Adrenal gland (tissue), 9 donors: ENCODE measurements at regions not wholly inside any gene's neighbourhood (a gene's known extent, or its start where the extent isn't known, plus 50 kb on each side); places are given as distances from the start of the nearest gene placed in this dataset.

Experiments used
- DNase-seq, 7 donors: peaks; one replicate each; pipeline ENCODE4 v3.0.0-alpha.2; 2019 to 2020
- H3K27ac ChIP-seq, 5 donors: fragments of 200-600 bp; sonication (generic) in 4 of 5; 1 replicate in 3 of 5; 2 replicates in 2 of 5; pipeline versions ENCODE4 v1.5.1 to v1.8.0; 2016 to 2020; ENCODE audit warnings: mild to moderate bottlenecking in 1 of 5
- H3K27me3 ChIP-seq: fragments of 200-600 bp; 2 replicates; pipeline ENCODE4 v1.8.0; 2021
- H3K36me3 ChIP-seq, 2 donors: fragments of 200-600 bp; replicated peaks in 1 of 2; 1 replicate in 1 of 2; 2 replicates in 1 of 2; pipeline versions ENCODE4 v1.5.1 to v1.8.0; 2018 to 2022
- H3K4me1 ChIP-seq, 2 donors: fragments of 200-600 bp; replicated peaks in 1 of 2; 1 replicate in 1 of 2; 2 replicates in 1 of 2; pipeline versions ENCODE4 v1.5.1 to v1.8.0; 2018 to 2021
- H3K4me3 ChIP-seq, 4 donors: fragments of 200-600 bp; sonication (generic) in 3 of 4; one replicate each; pipeline ENCODE4 v1.5.1; 2016 to 2018
- H3K9me3 ChIP-seq, 3 donors: fragments of 200-600 bp; sonication (generic) in 1 of 3; replicated peaks in 1 of 3; 1 replicate in 2 of 3; 2 replicates in 1 of 3; pipeline versions ENCODE4 v1.5.1 to v1.8.0; 2016 to 2021
- POLR2A ChIP-seq, 2 donors: fragments of 450-650 bp; IDR thresholded peaks; one replicate each; pipeline ENCODE4 v1.6.1; 2017; ENCODE audit warnings: antibody characterized with exemption in 2 of 2, mild to moderate bottlenecking in 2 of 2, moderate library complexity in 1 of 2
- WGBS, 4 donors: extraction: QIAGEN DNeasy Blood & Tissue Kit in 2 of 4; methylation state at CpG; one replicate each; pipeline versions ENCODE4 v1.1.5 to v1.1.7; 2013 to 2017; 5-methylcytosine and 5-hydroxymethylcytosine counted together
- intact Hi-C, 2 donors: fragments of 100-400 bp; cut with DNase I; formaldehyde crosslinking; loops; one replicate each; pipeline versions ENCODE4 v1.14.1 to v1.15.0; 2022 to 2023
- TF ChIP-seq, protein P1 (sequence below), 6 experiments: fragments of 450-650 bp in 4 of 6; fragments of 200-600 bp in 2 of 6; sonication (generic) in 1 of 6; IDR thresholded peaks; 1 replicate in 5 of 6; 2 replicates in 1 of 6; pipeline versions ENCODE4 v1.5.1 to v1.8.0; 2016 to 2021; ENCODE audit warnings: antibody characterized with exemption in 6 of 6, mild to moderate bottlenecking in 2 of 6, moderate library complexity in 1 of 6
- donor health status: healthy with polysubstance abuse.
- donor health status: Bipolar disorder and iron deficiency.
- donor health status: DM: yes; HTN: yes; CAD: no.
- donor health status: DM: no; HTN: no; CAD: no.
- donor health status: DM: no; HTN: no; CAD: no.

- intact Hi-C loops = loop anchor here in 1 of 2 donors (2.0 kb wide), 2 partner anchors 314 to 372 kb away; no protein-coding TSS in a partner anchor
- WGBS, 4 donors = 8 to 12% (median 10%) methylated on average over 1 of the region's 1 CpG
These were observed 303.6 kb upstream of the MSX2 start for GRCh38 chr5:174420651-174421407.

DNA sequence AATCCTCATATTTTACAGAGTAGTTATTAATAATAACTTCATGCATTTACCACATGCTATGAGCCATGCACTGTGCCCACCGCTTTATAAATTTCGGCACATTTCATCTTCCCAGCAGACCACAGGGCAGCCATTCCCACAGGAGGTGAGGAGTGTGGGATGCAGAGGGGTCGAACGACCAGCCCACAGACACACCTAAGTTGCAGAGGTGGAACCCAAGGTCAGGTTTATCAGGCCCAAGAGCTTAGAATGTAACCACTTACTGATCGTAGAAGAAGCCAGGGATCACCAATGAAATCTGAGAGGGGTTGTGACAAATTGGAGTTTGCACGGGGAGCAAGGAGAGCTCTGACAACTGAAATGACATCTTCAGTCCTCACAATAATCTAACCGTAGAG, 303.0 kb upstream of the MSX2 start:
- TF ChIP-seq, protein P1, sequence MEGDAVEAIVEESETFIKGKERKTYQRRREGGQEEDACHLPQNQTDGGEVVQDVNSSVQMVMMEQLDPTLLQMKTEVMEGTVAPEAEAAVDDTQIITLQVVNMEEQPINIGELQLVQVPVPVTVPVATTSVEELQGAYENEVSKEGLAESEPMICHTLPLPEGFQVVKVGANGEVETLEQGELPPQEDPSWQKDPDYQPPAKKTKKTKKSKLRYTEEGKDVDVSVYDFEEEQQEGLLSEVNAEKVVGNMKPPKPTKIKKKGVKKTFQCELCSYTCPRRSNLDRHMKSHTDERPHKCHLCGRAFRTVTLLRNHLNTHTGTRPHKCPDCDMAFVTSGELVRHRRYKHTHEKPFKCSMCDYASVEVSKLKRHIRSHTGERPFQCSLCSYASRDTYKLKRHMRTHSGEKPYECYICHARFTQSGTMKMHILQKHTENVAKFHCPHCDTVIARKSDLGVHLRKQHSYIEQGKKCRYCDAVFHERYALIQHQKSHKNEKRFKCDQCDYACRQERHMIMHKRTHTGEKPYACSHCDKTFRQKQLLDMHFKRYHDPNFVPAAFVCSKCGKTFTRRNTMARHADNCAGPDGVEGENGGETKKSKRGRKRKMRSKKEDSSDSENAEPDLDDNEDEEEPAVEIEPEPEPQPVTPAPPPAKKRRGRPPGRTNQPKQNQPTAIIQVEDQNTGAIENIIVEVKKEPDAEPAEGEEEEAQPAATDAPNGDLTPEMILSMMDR (IDR thresholded peaks at IDR 0.05) = no peak
- TF ChIP-seq POLR2A (IDR thresholded peaks at IDR 0.05) = no peak
- peaks cover 17% of the 10 kb centered on the region for H3K27me3 ChIP-seq
- H3K9me3 ChIP-seq = no peaks in the 10 kb centered on the region
- H3K36me3 ChIP-seq = no peaks in the 10 kb centered on the region
- H3K4me1 ChIP-seq = no peaks in the 10 kb centered on the region
- DNase-seq = no peak
- intact Hi-C loops = loop anchor here in 1 of 2 donors (2.0 kb wide), 2 partner anchors 313 to 371 kb away; no protein-coding TSS in a partner anchor
- H3K27ac ChIP-seq = no peak overlapping the region
- no peak overlapping the region for H3K4me3 ChIP-seq
- WGBS, 4 donors = 63 to 74% (median 70%) methylated on average over 7 of the region's 7 CpGs

More at GRCh38 chr5:174420651-174421407, 303.6 kb upstream of the MSX2 start:
- Histone ChIP-seq H3K27ac (no peak overlapping the region), H3K4me1 (no peaks in the 10 kb centered on the region), H3K36me3 (no peaks in the 10 kb centered on the region), H3K27me3 (peaks cover 21% of the 10 kb centered on the region), H3K9me3 (no peaks in the 10 kb centered on the region), H3K4me3 (no peak overlapping the region)
- no peak for DNase-seq
- TF ChIP-seq, protein P1 (IDR thresholded peaks at IDR 0.05) = no peak
- TF ChIP-seq POLR2A (IDR thresholded peaks at IDR 0.05) = no peak

DNA sequence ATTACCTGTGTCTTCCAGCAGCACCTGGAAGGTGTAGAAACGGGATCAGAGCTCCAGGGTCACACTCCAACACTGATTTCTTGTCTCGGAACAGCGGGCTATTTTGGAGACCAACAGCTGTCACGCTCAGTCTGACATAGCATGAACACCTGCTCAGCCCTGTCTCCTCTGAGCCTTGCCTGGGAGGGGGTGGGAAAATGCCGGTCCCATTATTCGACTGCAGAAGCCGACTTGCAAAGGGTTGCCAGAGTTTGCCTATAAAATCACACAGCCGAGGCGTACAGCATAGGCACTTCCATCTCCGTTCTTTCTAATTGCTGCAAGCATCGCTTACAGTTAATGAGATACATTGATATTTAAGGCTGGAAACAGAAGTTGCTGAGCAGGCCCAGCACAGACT, 300.8 kb upstream of the MSX2 start:
- Histone ChIP-seq H3K9me3 (no peaks in the 10 kb centered on the region), H3K4me3 (no peak overlapping the region), H3K36me3 (no peaks in the 10 kb centered on the region), H3K27me3 (no peaks in the 10 kb centered on the region), H3K4me1 (no peaks in the 10 kb centered on the region), H3K27ac (no peak overlapping the region)
- intact Hi-C loops = no loop called here
- 85 to 91% (median 86%) methylated on average over 4 to 11 of the region's 11 CpGs for WGBS, 4 donors
- TF ChIP-seq POLR2A (IDR thresholded peaks at IDR 0.05) = no peak
- TF ChIP-seq, protein P1 (IDR thresholded peaks at IDR 0.05) = no peak
- no peak for DNase-seq

GRCh38 chr5:174424219-174425053, 299.9 kb upstream of the MSX2 start:
- DNase-seq = peak; percentile 18 to 73 (median 57)
- intact Hi-C loops = no loop called here
- no peak for TF ChIP-seq POLR2A (IDR thresholded peaks at IDR 0.05)
- TF ChIP-seq, protein P1 (IDR thresholded peaks at IDR 0.05) = no peak
- Histone ChIP-seq H3K27ac (no peak overlapping the region), H3K36me3 (no peaks in the 10 kb centered on the region), H3K9me3 (no peaks in the 10 kb centered on the region), H3K4me3 (no peak overlapping the region), H3K27me3 (no peaks in the 10 kb centered on the region), H3K4me1 (no peaks in the 10 kb centered on the region)
- 41 to 70% (median 55%) methylated on average over 7 to 8 of the region's 8 CpGs for WGBS, 4 donors
